ENCODE measurements at regions not wholly inside any gene's neighbourhood (a gene's known extent, or its start where the extent isn't known, plus 50 kb on each side); places are given as distances from the start of the nearest gene placed in this dataset.
A peak's percentile ranks its signal among the peaks of the same experiment; 100 is the strongest.

- peak; percentile 69 for TF ChIP-seq SP1 (IDR thresholded peaks at IDR 0.05)
- TF ChIP-seq YY1 (IDR thresholded peaks at IDR 0.05): peak; percentile 42
- peak; percentile 71 to 77 for TF ChIP-seq HNF4A (conservative IDR thresholded peaks at IDR 0.05)
- no peak for TF ChIP-seq REST (IDR thresholded peaks at IDR 0.05)
- TF ChIP-seq EGR1 (IDR thresholded peaks at IDR 0.05; ENCODE audit: low read depth in 2 of 2): no peak
- peak; percentile 21 for TF ChIP-seq MAX (IDR thresholded peaks at IDR 0.05)
- TF ChIP-seq ZBTB33 (IDR thresholded peaks at IDR 0.05): no peak
- peak; percentile 57 to 72 for TF ChIP-seq RXRA (IDR thresholded peaks at IDR 0.05)
- peak in 1 of 2 donors; percentile 30 for TF ChIP-seq RAD21 (IDR thresholded peaks at IDR 0.05)
- TF ChIP-seq JUND (IDR thresholded peaks at IDR 0.05): peak in 1 of 2 donors; percentile 52
- peak overlapping the region in 1 of 2 donors; percentile 64 for H3K27ac ChIP-seq (ENCODE audit: low read depth in 1 of 2, low read length in 2 of 2)
- H3K9me3 ChIP-seq (ENCODE audit: control insufficient read depth in 4 of 4, low read length in 3 of 4): peaks cover 0 to 2% (median 0%) of the 10 kb centered on the region in 4 donors
- 44% methylated on average over 5 of the region's 5 CpGs for WGBS
- H3K9ac ChIP-seq (ENCODE audit: low read depth in 1 of 2, low read length in 2 of 2): no peak overlapping the region
- no peak for DNase-seq (ENCODE audit: low spot score)
- no peaks in the 10 kb centered on the region for H3K27me3 ChIP-seq (ENCODE audit: control insufficient read depth in 4 of 4, insufficient read depth in 4 of 4, low read length in 3 of 4)
- H3K36me3 ChIP-seq (ENCODE audit: control insufficient read depth in 4 of 4, insufficient read depth in 3 of 4, low read depth in 1 of 4, low read length in 3 of 4): no peaks in the 10 kb centered on the region
- H3K4me1 ChIP-seq (ENCODE audit: control insufficient read depth in 4 of 4, insufficient read depth in 4 of 4, low read length in 3 of 4): peaks cover 0 to 8% (median 4%) of the 10 kb centered on the region in 4 donors
- H3K4me3 ChIP-seq (ENCODE audit: low read depth in 1 of 3, low read length in 3 of 3): no peak overlapping the region
Measured at GRCh38 chrX:39704590-39704989, 393.2 kb downstream of the BCOR start.

- H3K9me3 ChIP-seq (ENCODE audit: control insufficient read depth in 4 of 4, low read length in 3 of 4): peaks cover 0 to 2% (median 0%) of the 10 kb centered on the region in 4 donors
- DNase-seq (ENCODE audit: low spot score): no peak
- H3K4me3 ChIP-seq (ENCODE audit: low read depth in 1 of 3, low read length in 3 of 3): no peak overlapping the region
- WGBS: 7% methylated on average over 2 of the region's 2 CpGs
- TF ChIP-seq RAD21 (IDR thresholded peaks at IDR 0.05) (peak; percentile 68 to 82), RXRA (IDR thresholded peaks at IDR 0.05) (peak; percentile 63 to 68), SP1 (IDR thresholded peaks at IDR 0.05) (peak; percentile 42), HNF4A (conservative IDR thresholded peaks at IDR 0.05) (peak; percentile 47 to 70), TAF1 (conservative IDR thresholded peaks at IDR 0.05) (no peak), HNF4G (IDR thresholded peaks at IDR 0.05) (no peak), FOXA1 (IDR thresholded peaks at IDR 0.05) (no peak), MAX (IDR thresholded peaks at IDR 0.05) (peak; percentile 30), REST (IDR thresholded peaks at IDR 0.05) (peak; percentile 14), ZBTB33 (IDR thresholded peaks at IDR 0.05) (no peak), JUND (IDR thresholded peaks at IDR 0.05) (peak; percentile 87 to 93), ATF3 (IDR thresholded peaks at IDR 0.05) (no peak), NR2F2 (IDR thresholded peaks at IDR 0.05) (no peak), GABPA (IDR thresholded peaks at IDR 0.05 in 1 of 2, conservative IDR thresholded peaks at IDR 0.05 in 1 of 2) (no peak), CTCF (IDR thresholded peaks at IDR 0.05; ENCODE audit: low read depth, low read length, missing input control) (peak; percentile 62)
- no peaks in the 10 kb centered on the region for H3K36me3 ChIP-seq (ENCODE audit: control insufficient read depth in 4 of 4, insufficient read depth in 3 of 4, low read depth in 1 of 4, low read length in 3 of 4)
- H3K9ac ChIP-seq (ENCODE audit: low read depth in 1 of 2, low read length in 2 of 2): no peak overlapping the region
- H3K4me1 ChIP-seq (ENCODE audit: control insufficient read depth in 4 of 4, insufficient read depth in 4 of 4, low read length in 3 of 4): peaks cover 0 to 8% (median 4%) of the 10 kb centered on the region in 4 donors
- peak overlapping the region in 1 of 2 donors; percentile 64 for H3K27ac ChIP-seq (ENCODE audit: low read depth in 1 of 2, low read length in 2 of 2)
- H3K27me3 ChIP-seq (ENCODE audit: control insufficient read depth in 4 of 4, insufficient read depth in 4 of 4, low read length in 3 of 4): no peaks in the 10 kb centered on the region
Measured at GRCh38 chrX:39705290-39705689, 392.5 kb downstream of the BCOR start.
